Gastrocnemius medialis (tissue), 4 donors: ENCODE measurements at regions not wholly inside any gene's neighbourhood (a gene's known extent, or its start where the extent isn't known, plus 50 kb on each side); places are given as distances from the start of the nearest gene placed in this dataset.

Experiments used
- CTCF ChIP-seq, 5 experiments: fragments of 450-650 bp in 3 of 5; fragments of 200-600 bp in 2 of 5; sonication (generic) in 2 of 5; IDR thresholded peaks in 4 of 5; conservative IDR thresholded peaks in 1 of 5; 1 replicate in 4 of 5; 2 replicates in 1 of 5; pipeline ENCODE4 v1.5.1; 2016 to 2019; ENCODE audit warnings: antibody characterized with exemption in 5 of 5, mild to moderate bottlenecking in 3 of 5, moderate library complexity in 3 of 5
- POLR2A ChIP-seq, 2 donors: fragments of 450-650 bp; IDR thresholded peaks; one replicate each; pipeline ENCODE4 v1.6.1; 2017; ENCODE audit warnings: antibody characterized with exemption in 2 of 2, mild to moderate bottlenecking in 2 of 2, moderate library complexity in 2 of 2

GRCh38 chr7:131819891-131820290, 263.5 kb upstream of the PODXL start:
- no peak for TF ChIP-seq CTCF (IDR thresholded peaks at IDR 0.05 in 4 of 5, conservative IDR thresholded peaks at IDR 0.05 in 1 of 5)
- TF ChIP-seq POLR2A (IDR thresholded peaks at IDR 0.05), result no peak
